Lower leg skin (tissue), 4 donors: ENCODE measurements at regions not wholly inside any gene's neighbourhood (a gene's known extent, or its start where the extent isn't known, plus 50 kb on each side); places are given as distances from the start of the nearest gene placed in this dataset.

Experiments used
- DNase-seq, 2 donors: peaks; one replicate each; pipeline ENCODE4 v3.0.0-alpha.2; 2019; ENCODE audit warnings: low spot score in 2 of 2
- H3K4me3 ChIP-seq: fragments of 200-600 bp; sonication (generic); 2 replicates; pipeline ENCODE4 v1.5.1; 2017; ENCODE audit warnings: mild to moderate bottlenecking, low read depth; ENCODE audit not compliant: poor library complexity, severe bottlenecking
- CTCF ChIP-seq, 3 donors: fragments of 450-650 bp; IDR thresholded peaks; one replicate each; pipeline ENCODE4 v1.5.1; 2016; ENCODE audit warnings: antibody characterized with exemption in 3 of 3, mild to moderate bottlenecking in 3 of 3, moderate library complexity in 2 of 3
- POLR2A ChIP-seq, 2 donors: fragments of 450-650 bp; IDR thresholded peaks; one replicate each; pipeline ENCODE4 v1.6.1; 2016 to 2017; ENCODE audit warnings: antibody characterized with exemption in 2 of 2, mild to moderate bottlenecking in 1 of 2, moderate library complexity in 1 of 2
- WGBS, 2 donors: methylation state at CpG; one replicate each; pipeline ENCODE4 v1.1.5; 2018; 5-methylcytosine and 5-hydroxymethylcytosine counted together
- intact Hi-C: fragments of 100-400 bp; cut with DNase I; formaldehyde crosslinking; loops from one replicate; pipeline ENCODE4 v1.15.0; 2023; ENCODE audit warnings: low total_unique reads

GRCh38 chr4:137116144-137116543, 416.1 kb downstream of the PCDH18 start:
- intact Hi-C loops: no loop called here
- 80 to 86% methylated on average over 3 of the region's 3 CpGs for WGBS, 2 donors
- TF ChIP-seq CTCF (IDR thresholded peaks at IDR 0.05): no peak
- TF ChIP-seq POLR2A (IDR thresholded peaks at IDR 0.05): no peak
- H3K4me3 ChIP-seq: no peak overlapping the region
- DNase-seq: no peak

- intact Hi-C loops: no loop called here
- 85 to 86% methylated on average over 4 of the region's 4 CpGs for WGBS, 2 donors
- TF ChIP-seq CTCF (IDR thresholded peaks at IDR 0.05) (no peak), POLR2A (IDR thresholded peaks at IDR 0.05) (no peak)
- DNase-seq: no peak
- H3K4me3 ChIP-seq: no peak overlapping the region
Measured at GRCh38 chr4:137106733-137107132, 425.6 kb downstream of the PCDH18 start.

GRCh38 chr4:137106287-137106686, 426.0 kb downstream of the PCDH18 start:
- H3K4me3 ChIP-seq: no peak overlapping the region
- intact Hi-C loops: no loop called here
- WGBS, 2 donors: 85 to 90% methylated on average over 3 of the region's 3 CpGs
- DNase-seq: no peak
- TF ChIP-seq CTCF (IDR thresholded peaks at IDR 0.05) (no peak), POLR2A (IDR thresholded peaks at IDR 0.05) (no peak)

GRCh38 chr4:137090951-137091350, 441.3 kb downstream of the PCDH18 start:
- no peak for DNase-seq
- 55 to 82% methylated on average over 3 of the region's 3 CpGs for WGBS, 2 donors
- intact Hi-C loops: no loop called here
- no peak overlapping the region for H3K4me3 ChIP-seq
- TF ChIP-seq CTCF (IDR thresholded peaks at IDR 0.05) (no peak), POLR2A (IDR thresholded peaks at IDR 0.05) (no peak)

- TF ChIP-seq POLR2A (IDR thresholded peaks at IDR 0.05): no peak
- TF ChIP-seq CTCF (IDR thresholded peaks at IDR 0.05): no peak
- intact Hi-C loops: no loop called here
- 42 to 62% methylated on average over 2 of the region's 2 CpGs for WGBS, 2 donors
- no peak for DNase-seq
- no peak overlapping the region for H3K4me3 ChIP-seq
Measured at GRCh38 chr4:137083571-137084135, 448.6 kb downstream of the PCDH18 start.

- no peak overlapping the region for H3K4me3 ChIP-seq
- intact Hi-C loops: no loop called here
- no peak for TF ChIP-seq CTCF (IDR thresholded peaks at IDR 0.05)
- TF ChIP-seq POLR2A (IDR thresholded peaks at IDR 0.05): no peak
- DNase-seq: no peak
- WGBS, 2 donors: 72 to 87% methylated on average over 1 of the region's 1 CpG
Measured at GRCh38 chr4:137082061-137082460, 450.2 kb downstream of the PCDH18 start.
